HepG2 (cell line): ENCODE measurements at regions not wholly inside any gene's neighbourhood (a gene's known extent, or its start where the extent isn't known, plus 50 kb on each side); places are given as distances from the start of the nearest gene placed in this dataset.

Source experiments
- ATAC-seq: fragments of 200-7000 bp; cut with Tn5 transposase; 3 replicates; pipeline ENCODE4 v1.9.1; 2020; ENCODE audit warnings: mild to moderate bottlenecking, moderate library complexity
- BruUV-seq: library from RNA; stranded (reverse); fragments of 400-500 nt; replicated peaks from 2 replicates; lab custom pipeline; 2021; lab: Mats Ljungman, UMichigan
- CTCF ChIA-PET: fragments of 300-600 bp; formaldehyde crosslinking; extraction: SDS; loops from one replicate; lab custom pipeline; 2021; ENCODE audit warnings: low total read pairs, inconsistent platforms, low intra/inter-chr PET ratio; lab: Yijun Ruan, JAX
- POLR2A ChIA-PET: fragments of 350-600 bp; sonication (Branson Sonifier 250); formaldehyde crosslinking; loops from one replicate; lab custom pipeline; 2020; ENCODE audit warnings: antibody characterized with exemption, inconsistent platforms; lab: Yijun Ruan, JAX
- DNase-seq: peaks from one replicate; pipeline ENCODE4 v3.0.0-alpha.2; 2015; ENCODE audit warnings: low spot score
- FAIRE-seq: peaks from 3 replicates; lab custom pipeline; 2011; peaks lifted over from hg19 to GRCh38; lab: Jason Lieb, UNC
- H2AFZ ChIP-seq: one replicate; pipeline ENCODE4 v1.6.1; 2011; ENCODE audit warnings: low read length, inconsistent platforms
- H3K27ac ChIP-seq: fragments of 300-600 bp; 3 replicates; pipeline ENCODE4 v1.8.0; 2011; ENCODE audit warnings: mixed run types, mild to moderate bottlenecking, mixed read lengths, low read length, inconsistent platforms; ENCODE audit not compliant: insufficient read depth; ENCODE audit errors: extremely low read length
- H3K27me3 ChIP-seq, 2 experiments: fragments of 200-600 bp in 1 of 2; 2 replicates in 1 of 2; 3 replicates in 1 of 2; pipeline versions ENCODE4 v1.6.0 to v1.8.0; 2011; ENCODE audit warnings: low read length in 2 of 2, mild to moderate bottlenecking in 2 of 2, moderate library complexity in 2 of 2, inconsistent platforms in 1 of 2; ENCODE audit not compliant: insufficient read depth in 2 of 2, control insufficient read depth in 1 of 2
- H3K36me3 ChIP-seq, 2 experiments: fragments of 200-600 bp in 1 of 2; replicated peaks in 1 of 2; 2 replicates in 1 of 2; 3 replicates in 1 of 2; pipeline versions ENCODE4 v1.5.1 to v1.8.0; 2011; ENCODE audit warnings: low read length in 2 of 2, inconsistent platforms in 1 of 2; ENCODE audit not compliant: insufficient read depth in 2 of 2, control insufficient read depth in 1 of 2
- H3K4me1 ChIP-seq: 2 replicates; pipeline ENCODE4 v1.5.1; 2012; ENCODE audit warnings: low read length, inconsistent platforms; ENCODE audit not compliant: insufficient read depth
- H3K4me2 ChIP-seq: 2 replicates; pipeline ENCODE4 v1.6.0; 2011; ENCODE audit warnings: low read depth, low read length, inconsistent platforms
- H3K4me3 ChIP-seq, 3 experiments: fragments of 200-600 bp in 1 of 3; sonication (generic), shearing (Covaris generic) in 1 of 3; replicated peaks in 1 of 3; 2 replicates each; pipeline ENCODE4 v1.5.1; 2011 to 2016; ENCODE audit warnings: low read length in 3 of 3, inconsistent platforms in 2 of 3, low read depth in 2 of 3, mild to moderate bottlenecking in 2 of 3, control low read depth in 1 of 3, mixed read lengths in 1 of 3; ENCODE audit not compliant: insufficient read depth in 1 of 3
- H3K79me2 ChIP-seq: one replicate; pipeline ENCODE4 v1.6.1; 2011; ENCODE audit warnings: low read length, inconsistent platforms; ENCODE audit not compliant: insufficient read depth
- H3K9ac ChIP-seq: 2 replicates; pipeline ENCODE4 v1.6.0; 2011; ENCODE audit warnings: mild to moderate bottlenecking, low read depth, low read length, inconsistent platforms; ENCODE audit not compliant: insufficient read depth
- H3K9me3 ChIP-seq: 2 replicates; pipeline ENCODE4 v1.5.1; 2012; ENCODE audit warnings: mild to moderate bottlenecking, low read length
- H4K20me1 ChIP-seq: 2 replicates; pipeline ENCODE4 v1.6.0; 2011; ENCODE audit warnings: inconsistent platforms, mild to moderate bottlenecking, low read length, moderate library complexity; ENCODE audit not compliant: insufficient read depth
- AHDC1 ChIP-seq: sonication (generic); formaldehyde crosslinking; IDR thresholded peaks from 2 replicates; pipeline ENCODE4 v1.5.1; 2020; ENCODE audit warnings: mild to moderate bottlenecking, missing genetic modification reagents, borderline replicate concordance
- ARNT2 ChIP-seq: sonication (generic); formaldehyde crosslinking; IDR thresholded peaks from 2 replicates; pipeline ENCODE4 v1.8.0; 2022; ENCODE audit warnings: mild to moderate bottlenecking, low read depth, missing genetic modification reagents, moderate library complexity
- BATF2 ChIP-seq: sonication (generic); formaldehyde crosslinking; IDR thresholded peaks from 2 replicates; pipeline ENCODE4 v1.8.0; 2022; ENCODE audit warnings: mild to moderate bottlenecking, missing genetic modification reagents, moderate library complexity
- CHCHD3 ChIP-seq: sonication (generic); formaldehyde crosslinking; IDR thresholded peaks from 2 replicates; pipeline ENCODE4 v1.8.0; 2022; ENCODE audit warnings: mild to moderate bottlenecking, missing genetic modification reagents, moderate library complexity
- DR1 ChIP-seq: sonication (generic); formaldehyde crosslinking; IDR thresholded peaks from 2 replicates; pipeline ENCODE4 v1.8.0; 2021; ENCODE audit warnings: mild to moderate bottlenecking, missing genetic modification reagents, inconsistent platforms
- FOXA3 ChIP-seq: IDR thresholded peaks from 2 replicates; pipeline ENCODE4 v1.6.1; 2016; ENCODE audit warnings: missing genetic modification reagents, missing compliant biosample characterization
- GTF2F1 ChIP-seq: fragments of 150-350 bp; IDR thresholded peaks from 2 replicates; pipeline ENCODE4 v1.6.1; 2014; ENCODE audit warnings: low read length
- NFKB2 ChIP-seq: sonication (generic); formaldehyde crosslinking; IDR thresholded peaks from 2 replicates; pipeline ENCODE4 v1.4.0; 2020; ENCODE audit warnings: missing genetic modification reagents, borderline replicate concordance
- PAF1 ChIP-seq: IDR thresholded peaks from 2 replicates; pipeline ENCODE4 v1.6.1; 2016; ENCODE audit warnings: missing genetic modification reagents, missing compliant biosample characterization
- PCBP1 ChIP-seq: fragments of 200-400 bp; formaldehyde crosslinking; IDR thresholded peaks from 2 replicates; pipeline ENCODE4 v1.6.1; 2017; ENCODE audit warnings: mild to moderate bottlenecking, low read depth, low read length, borderline replicate concordance
- SNAI1 ChIP-seq: sonication (generic); formaldehyde crosslinking; IDR thresholded peaks from 2 replicates; pipeline ENCODE4 v1.5.0; 2020; ENCODE audit warnings: mild to moderate bottlenecking, missing genetic modification reagents, borderline replicate concordance
- ZFAT ChIP-seq: sonication (generic); formaldehyde crosslinking; conservative IDR thresholded peaks from 2 replicates; pipeline ENCODE4 v1.8.1; 2023; ENCODE audit warnings: missing genetic modification reagents, inconsistent platforms
- ZFP1 ChIP-seq: IDR thresholded peaks from 2 replicates; pipeline ENCODE4 v1.6.1; 2016
- ZMYM2 ChIP-seq: sonication (generic); formaldehyde crosslinking; IDR thresholded peaks from 2 replicates; pipeline ENCODE4 v1.8.0; 2022; ENCODE audit warnings: mild to moderate bottlenecking, missing genetic modification reagents
- ZNF138 ChIP-seq: sonication (generic); formaldehyde crosslinking; IDR thresholded peaks from 2 replicates; pipeline ENCODE4 v1.5.0; 2020; ENCODE audit warnings: mild to moderate bottlenecking, low read depth, missing genetic modification reagents
- ZNF383 ChIP-seq: sonication (generic); formaldehyde crosslinking; IDR thresholded peaks from 2 replicates; pipeline ENCODE4 v1.4.0; 2020; ENCODE audit warnings: missing genetic modification reagents, mild to moderate bottlenecking, borderline replicate concordance
- ZNF503 ChIP-seq: sonication (generic); formaldehyde crosslinking; IDR thresholded peaks from 2 replicates; pipeline ENCODE4 v1.4.0; 2020; ENCODE audit warnings: missing genetic modification reagents
- ZNF644 ChIP-seq: IDR thresholded peaks from 2 replicates; pipeline ENCODE4 v1.6.1; 2016; ENCODE audit warnings: low read depth
- ZSCAN30 ChIP-seq: sonication (generic); formaldehyde crosslinking; IDR thresholded peaks from 2 replicates; pipeline ENCODE4 v1.5.0; 2020; ENCODE audit warnings: mild to moderate bottlenecking, missing genetic modification reagents
- WGBS: methylation state at CpG from one replicate; pipeline ENCODE4 v1.1.6; 2017; ENCODE audit warnings: low lambda C conversion rate; 5-methylcytosine and 5-hydroxymethylcytosine counted together
- in situ Hi-C: cut with HindIII; loops from 2 replicates; pipeline ENCODE4 v1.10.0; 2017; ENCODE audit warnings: low pct_unique_long_range_greater_than_20kb; ENCODE audit not compliant: extremely low pct_ligation_motif_present
- intact Hi-C: fragments of 100-400 bp; cut with micrococcal nuclease; formaldehyde crosslinking; loops from one replicate; pipeline ENCODE4 v1.10.0; 2022; ENCODE audit not compliant: unreplicated experiment

- TF ChIP-seq SNAI1 (CRISPR knock-in tag): no peak
- no peak for TF ChIP-seq ZNF503 (CRISPR knock-in tag)
- TF ChIP-seq ZNF644 (CRISPR knock-in tag): no peak
- TF ChIP-seq PCBP1: no peak
- no peak for TF ChIP-seq ZMYM2
- no peak for TF ChIP-seq GTF2F1
- TF ChIP-seq ZNF383 (CRISPR knock-in tag): no peak
- TF ChIP-seq, all 625 proteins: peak for 0
Observed at GRCh38 chr2:198309081-198309480, 504.7 kb downstream of the PLCL1 start (continued).

GRCh38 chr2:198308368-198308767 lies 504.0 kb downstream of the PLCL1 start:
- POLR2A ChIA-PET: no interaction called here
- CTCF ChIA-PET: no interaction called here
- intact Hi-C loops: no loop called here
- TF ChIP-seq BATF2 (no peak), ARNT2 (CRISPR knock-in tag) (no peak), CHCHD3 (CRISPR knock-in tag) (no peak), DR1 (CRISPR knock-in tag) (no peak), NFKB2 (CRISPR knock-in tag) (no peak), ZNF138 (no peak), GTF2F1 (no peak), ZFAT (no peak), FOXA3 (CRISPR knock-in tag) (no peak), PAF1 (CRISPR knock-in tag) (no peak), AHDC1 (CRISPR knock-in tag) (no peak), ZSCAN30 (CRISPR knock-in tag) (no peak), ZFP1 (CRISPR knock-in tag) (no peak)

More at GRCh38 chr2:198308368-198308767, 504.0 kb downstream of the PLCL1 start:
- Histone ChIP-seq H3K9me3 (no peaks in the 10 kb centered on the region), H3K36me3 (no peaks in the 10 kb centered on the region), H3K9ac (no peak overlapping the region), H3K4me2 (no peak overlapping the region), H3K27ac (no peak overlapping the region), H3K79me2 (no peaks in the 10 kb centered on the region), H2AFZ (no peak overlapping the region), H4K20me1 (no peaks in the 10 kb centered on the region), H3K27me3 (peaks cover 2 to 11% of the 10 kb centered on the region in 2 experiments; a peak in 1 of 5 replicates), H3K4me1 (peaks cover 16% of the 10 kb centered on the region), H3K4me3 (no peak overlapping the region)
- 18% methylated on average over 3 of the region's 3 CpGs for WGBS
- DNase-seq: no peak
- in situ Hi-C loops: no loop called here
- FAIRE-seq: no peak
- ATAC-seq: no peak
- BruUV-seq: no TSS peak
